GM12865 (cell line): ENCODE measurements at regions not wholly inside any gene's neighbourhood (a gene's known extent, or its start where the extent isn't known, plus 50 kb on each side); places are given as distances from the start of the nearest gene placed in this dataset.
"Not testable (repeated sequence)": the region's sequence is repeated elsewhere in the genome, so short reads cannot be mapped to it uniquely, and the experiment has no call there.

ENCODE experiments used
- DNase-seq: peaks from one replicate; pipeline ENCODE4 v3.0.0; 2010; ENCODE audit warnings: low read depth
- H3K4me3 ChIP-seq: 2 replicates; pipeline ENCODE4 v1.5.1; 2011; ENCODE audit warnings: mild to moderate bottlenecking, low read depth, low read length, control low read depth
- TF ChIP-seq, protein P1 (sequence below): IDR thresholded peaks from 2 replicates; pipeline ENCODE4 v1.5.1; 2011; ENCODE audit warnings: low read length, control low read depth, low read depth, inconsistent platforms; ENCODE audit not compliant: insufficient read depth; ENCODE audit errors: missing control alignments

GRCh38 chr14:30005114-30005808 is 77.6 kb upstream of the PRKD1 start:
- H3K4me3 ChIP-seq = no peak overlapping the region
- TF ChIP-seq, protein P1, sequence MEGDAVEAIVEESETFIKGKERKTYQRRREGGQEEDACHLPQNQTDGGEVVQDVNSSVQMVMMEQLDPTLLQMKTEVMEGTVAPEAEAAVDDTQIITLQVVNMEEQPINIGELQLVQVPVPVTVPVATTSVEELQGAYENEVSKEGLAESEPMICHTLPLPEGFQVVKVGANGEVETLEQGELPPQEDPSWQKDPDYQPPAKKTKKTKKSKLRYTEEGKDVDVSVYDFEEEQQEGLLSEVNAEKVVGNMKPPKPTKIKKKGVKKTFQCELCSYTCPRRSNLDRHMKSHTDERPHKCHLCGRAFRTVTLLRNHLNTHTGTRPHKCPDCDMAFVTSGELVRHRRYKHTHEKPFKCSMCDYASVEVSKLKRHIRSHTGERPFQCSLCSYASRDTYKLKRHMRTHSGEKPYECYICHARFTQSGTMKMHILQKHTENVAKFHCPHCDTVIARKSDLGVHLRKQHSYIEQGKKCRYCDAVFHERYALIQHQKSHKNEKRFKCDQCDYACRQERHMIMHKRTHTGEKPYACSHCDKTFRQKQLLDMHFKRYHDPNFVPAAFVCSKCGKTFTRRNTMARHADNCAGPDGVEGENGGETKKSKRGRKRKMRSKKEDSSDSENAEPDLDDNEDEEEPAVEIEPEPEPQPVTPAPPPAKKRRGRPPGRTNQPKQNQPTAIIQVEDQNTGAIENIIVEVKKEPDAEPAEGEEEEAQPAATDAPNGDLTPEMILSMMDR = no peak
- DNase-seq = no peak

DNA sequence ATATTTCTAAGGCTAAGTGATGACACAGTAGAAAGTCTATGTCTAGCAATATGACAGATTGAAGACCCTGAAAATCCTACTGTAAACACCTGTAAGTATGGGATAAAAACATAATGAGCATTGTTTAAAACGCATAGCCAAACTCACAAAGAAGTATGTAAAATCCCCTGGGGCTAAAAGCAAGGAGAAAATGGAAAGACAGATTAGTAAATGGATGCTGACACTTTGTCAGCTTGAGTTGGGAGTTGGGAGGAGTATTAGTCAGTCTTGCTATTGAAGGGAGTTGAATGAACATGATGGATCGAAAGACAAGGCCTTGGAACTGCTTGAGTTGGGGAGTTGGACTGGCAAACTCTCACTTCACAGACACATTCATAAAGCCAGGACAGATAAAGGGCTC is 79.0 kb upstream of the PRKD1 start:
- H3K4me3 ChIP-seq = no peak overlapping the region
- no peak for DNase-seq
- TF ChIP-seq, protein P1 = no peak

DNA sequence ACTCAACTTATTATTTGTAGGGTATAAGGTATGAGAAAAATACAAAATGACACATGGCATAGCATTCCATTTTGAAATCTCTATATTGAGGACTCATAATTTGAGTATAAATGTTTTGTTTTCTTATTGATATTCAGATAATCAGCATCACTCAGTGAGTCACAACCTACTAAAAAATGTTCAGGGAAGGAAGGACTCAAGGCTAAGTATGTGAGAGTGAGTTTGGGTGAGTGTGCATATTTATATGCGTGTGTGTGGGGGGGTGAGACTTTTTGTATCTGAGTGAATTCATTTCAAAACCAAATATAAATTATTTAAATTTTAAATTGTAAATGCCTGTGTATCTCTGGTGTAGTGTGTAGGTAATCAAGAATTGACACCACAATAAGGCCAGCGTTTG is 87.8 kb upstream of the PRKD1 start:
- TF ChIP-seq, protein P1 = no peak
- H3K4me3 ChIP-seq = no peak overlapping the region
- no peak for DNase-seq

DNA sequence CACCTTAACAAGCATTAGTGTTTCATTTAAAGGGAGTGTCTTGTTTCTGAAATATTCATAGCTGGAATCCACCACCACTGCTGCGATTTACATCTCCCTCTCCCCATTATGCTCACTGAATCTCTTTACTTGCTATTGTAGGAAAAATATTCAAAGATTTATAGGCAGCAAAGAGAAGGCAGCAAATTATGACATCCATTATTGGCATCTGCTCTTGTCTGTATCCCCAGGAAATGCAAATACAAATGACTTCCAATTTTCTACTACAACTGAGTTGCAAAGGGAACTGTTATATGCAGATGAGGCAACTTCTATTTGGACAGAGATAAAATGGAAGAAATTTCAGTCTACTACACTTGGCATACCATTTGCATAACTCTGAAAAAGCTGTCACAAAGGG is 88.4 kb upstream of the PRKD1 start:
- DNase-seq = no peak
- TF ChIP-seq, protein P1 = no peak
- no peak overlapping the region for H3K4me3 ChIP-seq

DNA sequence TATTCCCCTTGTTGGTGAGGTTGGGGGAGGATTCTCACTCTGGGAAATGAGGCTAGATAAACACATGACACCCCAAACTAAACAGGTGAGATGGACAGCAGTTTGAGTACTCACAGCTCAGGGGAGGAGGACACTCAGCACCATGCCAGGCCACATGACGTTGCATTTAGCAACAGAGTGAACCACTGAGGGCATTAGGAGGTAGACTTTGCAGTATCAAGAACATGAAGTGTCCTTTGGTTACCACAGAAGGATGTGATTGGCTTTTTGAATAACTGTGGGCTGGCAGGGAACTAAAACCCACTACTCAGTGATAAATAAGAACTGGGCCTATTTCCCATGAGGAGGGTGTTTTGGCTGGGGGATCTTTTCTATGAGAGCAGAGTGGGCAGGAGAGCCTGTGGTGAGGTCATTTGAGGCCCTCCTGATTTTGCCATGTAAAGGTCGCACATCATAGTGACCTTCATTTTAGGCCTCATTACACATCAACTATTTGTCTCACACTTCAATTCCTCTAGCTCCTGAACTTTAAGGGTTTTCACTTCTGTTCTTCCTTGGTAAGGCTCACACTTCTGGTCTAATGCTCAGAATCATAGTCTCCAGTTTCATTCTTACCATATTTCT is 89.8 kb upstream of the PRKD1 start:
- DNase-seq = no peak
- TF ChIP-seq, protein P1 = no peak
- H3K4me3 ChIP-seq = no peak overlapping the region

DNA sequence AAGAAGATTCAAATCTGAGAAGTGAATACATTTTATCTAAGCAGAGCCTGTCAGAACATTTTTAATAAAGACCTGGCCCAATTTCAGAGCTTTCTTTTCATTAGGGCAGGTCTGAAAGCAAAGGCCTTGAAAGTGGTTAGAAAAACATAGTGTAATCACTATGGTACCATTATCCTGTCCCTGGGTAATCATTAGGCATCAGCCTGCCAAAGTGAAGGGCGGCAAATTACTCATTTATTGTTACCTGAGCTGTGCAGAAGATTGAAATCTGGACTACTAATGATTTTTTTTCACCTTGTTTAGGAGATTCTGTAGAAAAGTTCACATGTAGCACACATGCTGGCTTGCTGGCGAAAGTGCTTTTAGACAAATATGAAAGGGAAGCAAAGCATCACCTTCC is 92.6 kb upstream of the PRKD1 start:
- TF ChIP-seq, protein P1 = no peak
- DNase-seq = no peak
- no peak overlapping the region for H3K4me3 ChIP-seq

DNA sequence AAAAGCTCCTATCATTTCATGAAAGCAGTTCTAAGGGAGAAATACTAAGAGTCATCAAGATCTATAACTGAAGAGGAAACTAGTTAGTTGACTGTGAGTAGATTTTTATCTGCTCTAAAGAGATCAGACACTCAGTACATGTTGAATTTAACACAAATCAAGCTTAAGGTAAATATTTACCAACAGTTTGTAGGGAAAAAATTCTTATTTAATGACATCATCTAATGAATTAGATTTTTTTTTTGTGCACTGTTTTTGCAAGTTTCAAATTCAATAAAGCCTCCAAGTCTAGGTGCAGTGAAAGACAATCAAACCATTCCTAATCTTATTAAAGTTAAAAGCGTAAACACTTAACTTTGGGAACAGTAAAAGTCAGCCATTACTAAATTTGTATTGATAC is 93.0 kb upstream of the PRKD1 start:
- TF ChIP-seq, protein P1 = no peak
- DNase-seq = no peak
- no peak overlapping the region for H3K4me3 ChIP-seq

DNA sequence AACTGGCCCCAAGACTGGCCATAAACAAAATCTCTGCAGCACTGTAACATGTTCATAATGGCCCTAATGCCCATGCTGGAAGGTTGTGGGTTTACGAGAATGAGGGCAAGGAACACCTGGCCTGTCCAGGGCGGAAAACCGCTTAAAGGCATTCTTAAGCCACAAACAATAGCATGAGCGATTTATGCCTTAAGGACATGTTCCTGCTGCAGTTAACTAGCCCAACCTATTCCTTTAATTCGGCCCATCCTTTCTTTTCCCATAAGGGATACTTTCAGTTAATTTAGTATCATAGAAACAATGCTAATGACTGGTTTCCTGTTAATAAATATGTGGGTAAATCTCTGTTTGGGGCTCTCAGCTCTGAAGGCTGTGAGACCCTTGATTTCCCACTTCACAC is 95.7 kb upstream of the PRKD1 start:
- H3K4me3 ChIP-seq, DNase-seq: not testable (repeated sequence)
